Loucy (cell line): ENCODE measurements at regions not wholly inside any gene's neighbourhood (a gene's known extent, or its start where the extent isn't known, plus 50 kb on each side); places are given as distances from the start of the nearest gene placed in this dataset.

ENCODE experiments used
- H2AFZ ChIP-seq: fragments of 200-600 bp; sonication (generic); 2 replicates; pipeline ENCODE4 v1.6.0; 2016; ENCODE audit warnings: antibody characterized with exemption, mild to moderate bottlenecking, low read length, moderate library complexity
- H3F3A ChIP-seq: fragments of 200-600 bp; 2 replicates; pipeline ENCODE4 v1.6.0; 2016; ENCODE audit warnings: antibody characterized with exemption, low read depth, mild to moderate bottlenecking
- H3K27me3 ChIP-seq: fragments of 200-600 bp; sonication (generic); 2 replicates; pipeline ENCODE4 v1.6.1; 2014; ENCODE audit warnings: low read length, mild to moderate bottlenecking; ENCODE audit not compliant: insufficient read depth, poor library complexity, severe bottlenecking
- H3K36me3 ChIP-seq: fragments of 200-600 bp; sonication (generic); 2 replicates; pipeline ENCODE4 v1.6.1; 2016; ENCODE audit warnings: low read length; ENCODE audit not compliant: insufficient read depth
- H3K4me1 ChIP-seq: fragments of 200-600 bp; sonication (generic); 2 replicates; pipeline ENCODE4 v1.5.1; 2014; ENCODE audit warnings: low read length, mild to moderate bottlenecking; ENCODE audit not compliant: insufficient read depth, poor library complexity, severe bottlenecking
- H3K4me2 ChIP-seq: fragments of 200-600 bp; sonication (generic); 2 replicates; pipeline ENCODE4 v1.6.0; 2014; ENCODE audit warnings: antibody characterized with exemption, low read length, low read depth, mild to moderate bottlenecking; ENCODE audit not compliant: poor library complexity, severe bottlenecking
- H3K4me3 ChIP-seq: fragments of 200-600 bp; sonication (generic); 2 replicates; pipeline ENCODE4 v1.5.1; 2014; ENCODE audit warnings: low read length, mild to moderate bottlenecking, mixed read lengths; ENCODE audit not compliant: poor library complexity, severe bottlenecking
- H3K79me2 ChIP-seq: fragments of 200-600 bp; sonication (generic); 2 replicates; pipeline ENCODE4 v1.6.1; 2014; ENCODE audit warnings: low read length; ENCODE audit not compliant: insufficient read depth
- H3K9ac ChIP-seq: fragments of 200-600 bp; sonication (generic); 2 replicates; pipeline ENCODE4 v1.6.0; 2014; ENCODE audit warnings: mild to moderate bottlenecking, low read depth, low read length, moderate library complexity; ENCODE audit not compliant: poor library complexity, severe bottlenecking
- H3K9me2 ChIP-seq: fragments of 200-600 bp; sonication (generic); replicated peaks from 2 replicates; pipeline ENCODE4 v1.6.1; 2016; ENCODE audit warnings: low read depth, low read length, mixed read lengths
- H3K9me3 ChIP-seq: fragments of 200-600 bp; sonication (generic); 2 replicates; pipeline ENCODE4 v1.6.1; 2014; ENCODE audit warnings: mild to moderate bottlenecking, antibody characterized with exemption, low read length, low read depth; ENCODE audit not compliant: insufficient read depth
- H4K20me1 ChIP-seq: fragments of 200-600 bp; sonication (generic); 2 replicates; pipeline ENCODE4 v1.6.0; 2014; ENCODE audit warnings: antibody characterized with exemption, low read length, mild to moderate bottlenecking; ENCODE audit not compliant: insufficient read depth, poor library complexity, severe bottlenecking
- EZH2phosphoT487 ChIP-seq: fragments of 200-600 bp; IDR thresholded peaks from 2 replicates; pipeline ENCODE4 v1.6.1; 2018; ENCODE audit warnings: antibody characterized with exemption, mild to moderate bottlenecking, moderate library complexity, borderline replicate concordance
- TF ChIP-seq, protein P1 (sequence below): fragments of 200-600 bp; sonication (generic); conservative IDR thresholded peaks from 2 replicates; pipeline ENCODE4 v1.5.1; 2014; ENCODE audit warnings: mild to moderate bottlenecking, antibody characterized with exemption, low read length

GRCh38 chr5:158313733-158314464 is 455.0 kb upstream of the CLINT1 start:
- H3K27me3 ChIP-seq: no peaks in the 10 kb centered on the region
- TF ChIP-seq, protein P1, sequence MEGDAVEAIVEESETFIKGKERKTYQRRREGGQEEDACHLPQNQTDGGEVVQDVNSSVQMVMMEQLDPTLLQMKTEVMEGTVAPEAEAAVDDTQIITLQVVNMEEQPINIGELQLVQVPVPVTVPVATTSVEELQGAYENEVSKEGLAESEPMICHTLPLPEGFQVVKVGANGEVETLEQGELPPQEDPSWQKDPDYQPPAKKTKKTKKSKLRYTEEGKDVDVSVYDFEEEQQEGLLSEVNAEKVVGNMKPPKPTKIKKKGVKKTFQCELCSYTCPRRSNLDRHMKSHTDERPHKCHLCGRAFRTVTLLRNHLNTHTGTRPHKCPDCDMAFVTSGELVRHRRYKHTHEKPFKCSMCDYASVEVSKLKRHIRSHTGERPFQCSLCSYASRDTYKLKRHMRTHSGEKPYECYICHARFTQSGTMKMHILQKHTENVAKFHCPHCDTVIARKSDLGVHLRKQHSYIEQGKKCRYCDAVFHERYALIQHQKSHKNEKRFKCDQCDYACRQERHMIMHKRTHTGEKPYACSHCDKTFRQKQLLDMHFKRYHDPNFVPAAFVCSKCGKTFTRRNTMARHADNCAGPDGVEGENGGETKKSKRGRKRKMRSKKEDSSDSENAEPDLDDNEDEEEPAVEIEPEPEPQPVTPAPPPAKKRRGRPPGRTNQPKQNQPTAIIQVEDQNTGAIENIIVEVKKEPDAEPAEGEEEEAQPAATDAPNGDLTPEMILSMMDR: no peak
- no peak for TF ChIP-seq EZH2phosphoT487
- no peak overlapping the region for H2AFZ ChIP-seq
- H3K36me3 ChIP-seq: no peaks in the 10 kb centered on the region
- no peaks in the 10 kb centered on the region for H3K79me2 ChIP-seq
- no peaks in the 10 kb centered on the region for H3F3A ChIP-seq
- no peaks in the 10 kb centered on the region for H3K9me2 ChIP-seq
- no peaks in the 10 kb centered on the region for H4K20me1 ChIP-seq
- H3K9me3 ChIP-seq: no peaks in the 10 kb centered on the region
- H3K9ac ChIP-seq: no peak overlapping the region
- H3K4me3 ChIP-seq: no peak overlapping the region
- H3K4me1 ChIP-seq: peaks cover under 1% of the 10 kb centered on the region
- H3K4me2 ChIP-seq: no peak overlapping the region

DNA sequence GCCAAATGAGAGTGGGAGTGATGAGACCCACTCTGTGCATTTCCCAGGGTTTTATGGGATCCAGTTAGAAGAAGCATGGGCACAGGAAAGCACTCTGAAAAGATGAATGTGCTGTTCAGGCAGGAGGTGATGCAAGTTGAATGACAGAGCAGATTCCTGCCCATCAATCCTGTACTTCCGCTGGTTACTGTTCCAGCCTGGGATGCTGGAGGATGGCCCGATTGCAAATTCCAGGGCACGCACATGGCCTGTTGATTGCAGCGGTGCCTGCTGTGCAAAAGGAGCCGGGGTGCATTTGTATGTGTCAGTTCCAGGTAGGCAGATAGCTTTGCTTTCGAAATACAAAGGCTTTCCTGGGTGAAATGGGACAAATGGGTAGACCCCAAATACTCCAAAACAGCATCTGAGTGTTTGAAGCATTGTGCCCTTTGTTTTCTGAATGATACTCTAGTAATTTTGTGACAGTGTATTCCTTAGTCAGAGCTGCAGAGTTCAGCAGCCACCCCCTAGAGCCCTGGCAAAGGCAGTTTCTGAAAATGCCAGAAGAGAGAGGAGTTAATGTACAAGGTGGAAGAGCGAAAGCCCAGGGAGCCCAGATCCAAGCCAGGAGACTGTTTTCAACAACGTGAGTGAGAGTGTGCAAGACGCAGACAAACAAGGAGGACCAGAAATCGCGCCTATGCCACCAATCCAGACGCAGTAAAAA is 454.2 kb upstream of the CLINT1 start:
- no peak overlapping the region for H3K9ac ChIP-seq
- no peak overlapping the region for H3K4me3 ChIP-seq

DNA sequence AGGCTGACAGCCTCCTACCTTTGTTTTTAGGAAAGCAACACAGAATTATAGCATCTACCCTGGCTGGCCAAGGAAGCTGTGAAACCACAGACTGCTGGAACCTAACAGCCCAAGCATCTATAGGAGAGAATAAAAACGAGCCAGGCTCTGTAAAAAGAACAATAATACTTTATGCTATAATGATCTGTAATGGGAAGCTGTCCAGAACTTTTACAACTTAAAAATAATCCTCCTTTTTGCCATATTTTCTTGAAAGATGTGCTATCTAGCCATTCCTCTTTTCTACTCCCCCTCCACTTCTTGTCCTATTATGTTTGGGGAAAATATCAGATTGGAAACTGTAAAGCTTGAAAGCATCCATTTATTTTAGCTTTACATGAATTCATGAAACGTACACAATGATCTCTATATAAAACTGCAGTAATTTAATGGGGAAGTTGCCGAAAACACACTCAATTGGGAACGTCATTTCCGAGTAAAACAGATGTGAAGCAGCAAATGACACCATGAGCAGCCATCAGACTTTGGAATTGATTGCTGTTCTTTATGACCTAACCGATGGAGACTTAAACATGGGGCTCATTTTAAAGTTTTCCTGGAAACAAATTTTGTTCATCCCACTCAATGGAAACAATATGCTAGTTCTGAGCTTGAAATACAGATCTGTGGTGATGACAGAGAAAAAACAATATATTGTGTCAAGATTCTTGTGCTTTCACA is 450.3 kb upstream of the CLINT1 start:
- Histone ChIP-seq H3K4me3 (no peak overlapping the region), H3F3A (no peaks in the 10 kb centered on the region), H3K9me3 (no peaks in the 10 kb centered on the region), H3K9me2 (no peaks in the 10 kb centered on the region), H2AFZ (0 out of 2 replicates have a peak overlapping the region, but pooled peaks have one; percentile 19), H3K27me3 (no peaks in the 10 kb centered on the region), H3K79me2 (no peaks in the 10 kb centered on the region), H3K4me1 (peaks cover 3% of the 10 kb centered on the region), H3K36me3 (no peaks in the 10 kb centered on the region), H3K9ac (no peak overlapping the region), H3K4me2 (peak overlapping the region; percentile 27), H4K20me1 (no peaks in the 10 kb centered on the region)
- TF ChIP-seq, protein P1: no peak
- no peak for TF ChIP-seq EZH2phosphoT487

More for the DNA sequence above, 454.2 kb upstream of the CLINT1 start:
- Histone ChIP-seq H3K36me3 (no peaks in the 10 kb centered on the region), H3K9me2 (no peaks in the 10 kb centered on the region), H3K27me3 (no peaks in the 10 kb centered on the region), H3F3A (no peaks in the 10 kb centered on the region), H4K20me1 (no peaks in the 10 kb centered on the region), H2AFZ (no peak overlapping the region), H3K4me1 (peaks cover 3% of the 10 kb centered on the region), H3K4me2 (no peak overlapping the region), H3K79me2 (no peaks in the 10 kb centered on the region), H3K9me3 (no peaks in the 10 kb centered on the region)
- no peak for TF ChIP-seq EZH2phosphoT487
- TF ChIP-seq, protein P1: no peak
